Loucy (cell line): ENCODE measurements at regions not wholly inside any gene's neighbourhood (a gene's known extent, or its start where the extent isn't known, plus 50 kb on each side); places are given as distances from the start of the nearest gene placed in this dataset.
"Not testable (repeated sequence)": the region's sequence is repeated elsewhere in the genome, so short reads cannot be mapped to it uniquely, and the experiment has no call there.

Experiments
- H2AFZ ChIP-seq: fragments of 200-600 bp; sonication (generic); 2 replicates; pipeline ENCODE4 v1.6.0; 2016; ENCODE audit warnings: antibody characterized with exemption, mild to moderate bottlenecking, low read length, moderate library complexity
- H3F3A ChIP-seq: fragments of 200-600 bp; 2 replicates; pipeline ENCODE4 v1.6.0; 2016; ENCODE audit warnings: antibody characterized with exemption, low read depth, mild to moderate bottlenecking
- H3K27me3 ChIP-seq: fragments of 200-600 bp; sonication (generic); 2 replicates; pipeline ENCODE4 v1.6.1; 2014; ENCODE audit warnings: low read length, mild to moderate bottlenecking; ENCODE audit not compliant: insufficient read depth, poor library complexity, severe bottlenecking
- H3K36me3 ChIP-seq: fragments of 200-600 bp; sonication (generic); 2 replicates; pipeline ENCODE4 v1.6.1; 2016; ENCODE audit warnings: low read length; ENCODE audit not compliant: insufficient read depth
- H3K4me1 ChIP-seq: fragments of 200-600 bp; sonication (generic); 2 replicates; pipeline ENCODE4 v1.5.1; 2014; ENCODE audit warnings: low read length, mild to moderate bottlenecking; ENCODE audit not compliant: insufficient read depth, poor library complexity, severe bottlenecking
- H3K4me2 ChIP-seq: fragments of 200-600 bp; sonication (generic); 2 replicates; pipeline ENCODE4 v1.6.0; 2014; ENCODE audit warnings: antibody characterized with exemption, low read length, low read depth, mild to moderate bottlenecking; ENCODE audit not compliant: poor library complexity, severe bottlenecking
- H3K4me3 ChIP-seq: fragments of 200-600 bp; sonication (generic); 2 replicates; pipeline ENCODE4 v1.5.1; 2014; ENCODE audit warnings: low read length, mild to moderate bottlenecking, mixed read lengths; ENCODE audit not compliant: poor library complexity, severe bottlenecking
- H3K79me2 ChIP-seq: fragments of 200-600 bp; sonication (generic); 2 replicates; pipeline ENCODE4 v1.6.1; 2014; ENCODE audit warnings: low read length; ENCODE audit not compliant: insufficient read depth
- H3K9ac ChIP-seq: fragments of 200-600 bp; sonication (generic); 2 replicates; pipeline ENCODE4 v1.6.0; 2014; ENCODE audit warnings: mild to moderate bottlenecking, low read depth, low read length, moderate library complexity; ENCODE audit not compliant: poor library complexity, severe bottlenecking
- H3K9me2 ChIP-seq: fragments of 200-600 bp; sonication (generic); replicated peaks from 2 replicates; pipeline ENCODE4 v1.6.1; 2016; ENCODE audit warnings: low read depth, low read length, mixed read lengths
- H3K9me3 ChIP-seq: fragments of 200-600 bp; sonication (generic); 2 replicates; pipeline ENCODE4 v1.6.1; 2014; ENCODE audit warnings: mild to moderate bottlenecking, antibody characterized with exemption, low read length, low read depth; ENCODE audit not compliant: insufficient read depth
- H4K20me1 ChIP-seq: fragments of 200-600 bp; sonication (generic); 2 replicates; pipeline ENCODE4 v1.6.0; 2014; ENCODE audit warnings: antibody characterized with exemption, low read length, mild to moderate bottlenecking; ENCODE audit not compliant: insufficient read depth, poor library complexity, severe bottlenecking
- EZH2phosphoT487 ChIP-seq: fragments of 200-600 bp; IDR thresholded peaks from 2 replicates; pipeline ENCODE4 v1.6.1; 2018; ENCODE audit warnings: antibody characterized with exemption, mild to moderate bottlenecking, moderate library complexity, borderline replicate concordance
- TF ChIP-seq, protein P1 (sequence below): fragments of 200-600 bp; sonication (generic); conservative IDR thresholded peaks from 2 replicates; pipeline ENCODE4 v1.5.1; 2014; ENCODE audit warnings: mild to moderate bottlenecking, antibody characterized with exemption, low read length

DNA sequence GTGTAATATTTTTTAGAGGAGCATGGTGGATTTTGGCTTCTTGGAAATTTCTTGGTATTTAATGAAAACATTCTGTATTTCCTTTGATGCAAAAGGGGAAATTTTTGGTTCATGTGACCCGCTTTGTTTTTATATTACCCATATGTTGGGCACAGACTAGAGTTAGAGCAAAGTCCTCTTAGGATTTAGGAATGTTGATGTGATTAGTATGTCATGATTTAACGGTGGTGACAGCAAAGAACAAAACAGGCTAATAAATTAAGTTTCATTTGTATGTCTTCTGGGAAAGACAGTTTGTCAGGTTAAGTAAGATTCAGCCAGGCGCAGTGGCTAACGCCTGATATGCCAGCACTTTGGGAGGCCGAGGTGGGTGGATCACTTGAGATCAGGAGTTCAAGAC, 304.6 kb downstream of the REEP3 start:
- Histone ChIP-seq H3K36me3 (no peaks in the 10 kb centered on the region), H3F3A (no peaks in the 10 kb centered on the region), H3K9ac (no peak overlapping the region), H3K9me2 (no peaks in the 10 kb centered on the region), H4K20me1 (no peaks in the 10 kb centered on the region), H3K4me2 (no peak overlapping the region), H3K27me3 (no peaks in the 10 kb centered on the region), H3K4me1 (no peaks in the 10 kb centered on the region), H3K79me2 (no peaks in the 10 kb centered on the region), H3K4me3 (no peak overlapping the region), H3K9me3 (no peaks in the 10 kb centered on the region), H2AFZ (no peak overlapping the region)
- TF ChIP-seq, protein P1, sequence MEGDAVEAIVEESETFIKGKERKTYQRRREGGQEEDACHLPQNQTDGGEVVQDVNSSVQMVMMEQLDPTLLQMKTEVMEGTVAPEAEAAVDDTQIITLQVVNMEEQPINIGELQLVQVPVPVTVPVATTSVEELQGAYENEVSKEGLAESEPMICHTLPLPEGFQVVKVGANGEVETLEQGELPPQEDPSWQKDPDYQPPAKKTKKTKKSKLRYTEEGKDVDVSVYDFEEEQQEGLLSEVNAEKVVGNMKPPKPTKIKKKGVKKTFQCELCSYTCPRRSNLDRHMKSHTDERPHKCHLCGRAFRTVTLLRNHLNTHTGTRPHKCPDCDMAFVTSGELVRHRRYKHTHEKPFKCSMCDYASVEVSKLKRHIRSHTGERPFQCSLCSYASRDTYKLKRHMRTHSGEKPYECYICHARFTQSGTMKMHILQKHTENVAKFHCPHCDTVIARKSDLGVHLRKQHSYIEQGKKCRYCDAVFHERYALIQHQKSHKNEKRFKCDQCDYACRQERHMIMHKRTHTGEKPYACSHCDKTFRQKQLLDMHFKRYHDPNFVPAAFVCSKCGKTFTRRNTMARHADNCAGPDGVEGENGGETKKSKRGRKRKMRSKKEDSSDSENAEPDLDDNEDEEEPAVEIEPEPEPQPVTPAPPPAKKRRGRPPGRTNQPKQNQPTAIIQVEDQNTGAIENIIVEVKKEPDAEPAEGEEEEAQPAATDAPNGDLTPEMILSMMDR, result no peak
- no peak for TF ChIP-seq EZH2phosphoT487

DNA sequence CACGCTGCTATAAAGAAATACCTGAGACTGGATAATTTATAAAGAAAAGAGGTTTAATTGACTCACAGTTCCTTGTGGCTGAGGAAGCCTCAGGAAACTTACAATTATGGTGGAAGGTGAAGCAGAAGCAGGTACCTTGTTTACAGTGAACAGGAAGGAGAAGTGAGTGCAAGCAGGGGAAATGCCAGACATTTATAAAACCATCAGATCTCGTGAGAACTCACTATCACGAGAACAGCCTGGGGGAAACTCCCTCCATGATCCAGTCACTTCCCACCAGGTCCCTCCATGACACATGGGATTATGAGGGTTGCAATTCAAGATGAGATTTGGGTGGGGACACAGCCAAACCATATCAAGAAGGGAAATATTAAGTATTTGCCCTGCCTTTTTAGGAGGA, 305.8 kb downstream of the REEP3 start:
- H2AFZ ChIP-seq, H3K4me2 ChIP-seq, H3K9me3 ChIP-seq, H3K36me3 ChIP-seq, H3K9ac ChIP-seq, H3K9me2 ChIP-seq, H3K27me3 ChIP-seq, H3K79me2 ChIP-seq, H3K4me1 ChIP-seq, H3F3A ChIP-seq, H3K4me3 ChIP-seq, H4K20me1 ChIP-seq: not testable (repeated sequence)

DNA sequence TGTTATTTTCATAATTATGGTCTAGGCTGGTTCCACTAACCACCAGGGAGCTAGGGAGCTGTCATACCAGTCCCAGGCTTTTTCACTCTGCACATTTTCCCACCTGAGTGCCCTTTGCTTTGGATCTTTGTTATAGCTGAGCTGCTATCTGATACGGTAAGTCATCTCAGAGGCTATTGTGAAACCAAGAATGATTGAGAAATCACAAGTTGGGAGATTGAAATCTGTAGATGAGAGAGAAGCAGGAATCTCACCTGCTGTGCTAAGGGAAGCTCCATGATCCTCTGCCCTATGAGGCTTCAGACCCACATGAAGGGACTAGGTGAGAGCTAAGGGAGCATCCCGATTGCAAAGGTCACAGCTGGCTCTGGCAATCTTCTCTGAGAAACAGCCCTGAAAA, 307.8 kb downstream of the REEP3 start:
- no peak overlapping the region for H2AFZ ChIP-seq
- H3K4me3 ChIP-seq, result no peak overlapping the region
- no peak for TF ChIP-seq EZH2phosphoT487
- TF ChIP-seq, protein P1, result no peak

DNA sequence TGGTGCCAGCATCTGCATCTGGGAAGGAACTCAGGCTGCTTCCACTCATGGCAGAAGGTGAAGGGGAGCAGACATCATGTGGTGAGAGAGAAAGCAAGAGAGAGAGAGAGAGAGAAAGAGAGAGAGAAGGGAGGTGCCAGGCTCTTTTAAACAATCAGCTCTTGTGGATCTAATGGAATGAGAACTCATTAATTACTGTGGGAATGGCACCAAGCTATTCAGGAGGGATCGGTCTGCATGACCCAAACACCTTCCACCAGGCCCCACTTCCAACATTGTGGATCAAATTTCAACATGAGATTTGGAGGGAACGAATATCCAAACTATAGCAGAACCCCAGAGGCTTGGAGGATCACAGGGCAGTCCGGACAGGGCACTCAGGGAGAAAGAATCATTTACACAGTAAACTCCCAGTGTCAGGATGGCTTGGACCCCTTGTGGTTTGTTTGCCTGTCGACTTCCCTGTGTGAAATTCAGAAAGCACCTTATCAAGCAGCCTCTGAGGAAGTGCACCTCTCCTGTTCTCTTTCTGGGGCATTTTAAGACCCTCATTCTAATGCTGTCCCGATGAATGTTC, 308.5 kb downstream of the REEP3 start:
- no peaks in the 10 kb centered on the region for H3K27me3 ChIP-seq
- H3K36me3 ChIP-seq, result no peaks in the 10 kb centered on the region
- H3K79me2 ChIP-seq, result no peaks in the 10 kb centered on the region
- H3K9me3 ChIP-seq, result no peaks in the 10 kb centered on the region
- no peak overlapping the region for H3K4me2 ChIP-seq
- no peaks in the 10 kb centered on the region for H3K9me2 ChIP-seq
- no peak overlapping the region for H3K4me3 ChIP-seq
- no peaks in the 10 kb centered on the region for H4K20me1 ChIP-seq
- no peak overlapping the region for H2AFZ ChIP-seq
- no peak overlapping the region for H3K9ac ChIP-seq
- TF ChIP-seq EZH2phosphoT487, result no peak
- TF ChIP-seq, protein P1, result no peak
- H3K4me1 ChIP-seq, result no peaks in the 10 kb centered on the region
- no peaks in the 10 kb centered on the region for H3F3A ChIP-seq

More for the DNA sequence above, 307.8 kb downstream of the REEP3 start:
- Histone ChIP-seq H4K20me1 (no peaks in the 10 kb centered on the region), H3K79me2 (no peaks in the 10 kb centered on the region), H3K36me3 (no peaks in the 10 kb centered on the region), H3K4me2 (no peak overlapping the region), H3K27me3 (no peaks in the 10 kb centered on the region), H3K9ac (no peak overlapping the region), H3K9me2 (no peaks in the 10 kb centered on the region), H3K9me3 (no peaks in the 10 kb centered on the region), H3K4me1 (no peaks in the 10 kb centered on the region), H3F3A (no peaks in the 10 kb centered on the region)
